Naive thymus-derived CD4-positive, alpha-beta T cell (primary cell): ENCODE measurements at regions not wholly inside any gene's neighbourhood (a gene's known extent, or its start where the extent isn't known, plus 50 kb on each side); places are given as distances from the start of the nearest gene placed in this dataset.

ENCODE experiments used
- ATAC-seq: fragments of 150-1000 bp; cut with Tn5 transposase; 2 replicates; pipeline ENCODE4 v1.10.0; 2021; ENCODE audit warnings: mild to moderate bottlenecking, moderate library complexity
- CTCF ChIA-PET: fragments of 350-600 bp; sonication (Branson Sonifier 250); formaldehyde crosslinking; loops from one replicate; lab custom pipeline; 2021; ENCODE audit warnings: antibody characterized with exemption; lab: Charles Lee
- POLR2A ChIA-PET: fragments of 350-600 bp; sonication (Branson Sonifier 250); formaldehyde crosslinking; loops from one replicate; lab custom pipeline; 2021; ENCODE audit warnings: antibody characterized with exemption, inconsistent platforms; lab: Charles Lee
- DNase-seq, 9 donors: peaks; one replicate each; pipeline versions ENCODE4 v3.0.0 to v3.0.0-alpha.2; 2020 to 2022; ENCODE audit warnings: mixed read lengths in 1 of 9
- H3K27ac ChIP-seq: one replicate; pipeline ENCODE4 v1.7.0; 2013; ENCODE audit warnings: mild to moderate bottlenecking, low read depth, low read length, moderate library complexity
- H3K27me3 ChIP-seq, 2 donors: one replicate each; pipeline ENCODE4 v1.7.0; 2013; ENCODE audit warnings: low read length in 2 of 2, mild to moderate bottlenecking in 2 of 2, moderate library complexity in 2 of 2; ENCODE audit not compliant: control insufficient read depth in 2 of 2, insufficient read depth in 2 of 2
- H3K36me3 ChIP-seq, 3 experiments: 1 replicate in 2 of 3; 2 replicates in 1 of 3; pipeline ENCODE4 v1.7.0; 2013; ENCODE audit warnings: low read length in 3 of 3, mild to moderate bottlenecking in 3 of 3, moderate library complexity in 1 of 3; ENCODE audit not compliant: insufficient read depth in 3 of 3, control insufficient read depth in 2 of 3
- H3K4me1 ChIP-seq, 2 donors: one replicate each; pipeline ENCODE4 v1.7.0; 2013; ENCODE audit warnings: low read length in 2 of 2, mild to moderate bottlenecking in 2 of 2, moderate library complexity in 1 of 2; ENCODE audit not compliant: control insufficient read depth in 2 of 2, insufficient read depth in 2 of 2
- H3K4me3 ChIP-seq: 2 replicates; pipeline ENCODE4 v1.7.0; 2013; ENCODE audit warnings: mild to moderate bottlenecking, low read length
- H3K9me3 ChIP-seq, 3 experiments: 1 replicate in 2 of 3; 2 replicates in 1 of 3; pipeline ENCODE4 v1.7.0; 2013; ENCODE audit warnings: low read length in 3 of 3; ENCODE audit not compliant: control insufficient read depth in 2 of 3
- H3K27ac Mint-ChIP-seq, 9 donors: one replicate each; pipeline ENCODE4 v1.8.0; 2020 to 2022; ENCODE audit warnings: mixed read lengths in 9 of 9, mild to moderate bottlenecking in 8 of 9, moderate library complexity in 5 of 9, inconsistent platforms in 2 of 9
- H3K27me3 Mint-ChIP-seq, 5 donors: one replicate each; pipeline ENCODE4 v1.8.0; 2021 to 2022; ENCODE audit warnings: mixed read lengths in 5 of 5, mild to moderate bottlenecking in 1 of 5
- H3K36me3 Mint-ChIP-seq, 5 donors: one replicate each; pipeline ENCODE4 v1.8.0; 2020 to 2022; ENCODE audit warnings: mixed read lengths in 5 of 5, mild to moderate bottlenecking in 3 of 5, inconsistent platforms in 1 of 5
- H3K4me1 Mint-ChIP-seq, 7 donors: one replicate each; pipeline ENCODE4 v1.8.0; 2020 to 2022; ENCODE audit warnings: mixed read lengths in 7 of 7, mild to moderate bottlenecking in 3 of 7, inconsistent platforms in 1 of 7
- H3K4me3 Mint-ChIP-seq, 10 donors: one replicate each; pipeline ENCODE4 v1.8.0; 2020 to 2022; ENCODE audit warnings: mild to moderate bottlenecking in 10 of 10, mixed read lengths in 10 of 10, moderate library complexity in 6 of 10, inconsistent platforms in 2 of 10
- H3K9me3 Mint-ChIP-seq, 11 donors: one replicate each; pipeline ENCODE4 v1.8.0; 2020 to 2022; ENCODE audit warnings: mixed read lengths in 11 of 11, mild to moderate bottlenecking in 4 of 11, inconsistent platforms in 1 of 11, moderate library complexity in 1 of 11
- intact Hi-C, 2 donors: fragments of 100-400 bp; cut with micrococcal nuclease; formaldehyde crosslinking; loops; one replicate each; pipeline ENCODE4 v1.15.1; 2023

DNA sequence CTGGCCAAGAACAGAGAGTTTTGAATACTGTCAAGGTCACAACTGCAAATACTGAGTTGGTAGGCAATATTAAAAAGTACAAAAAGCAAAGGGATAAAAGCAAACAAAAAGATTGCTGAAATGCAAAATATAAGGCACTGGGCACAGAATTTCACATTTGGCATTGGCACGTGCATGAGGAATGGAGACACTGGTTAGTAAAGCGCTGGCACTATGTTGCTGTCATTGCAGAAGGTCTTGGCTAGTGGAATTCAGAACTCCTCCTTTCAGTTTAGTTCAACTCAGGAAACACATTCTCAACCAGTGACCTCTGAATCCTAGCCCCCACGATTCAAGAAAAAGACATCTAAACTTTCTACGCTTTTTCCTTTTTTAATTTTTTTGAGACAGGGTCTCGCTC, 111.8 kb upstream of the PSMD7 start:
- DNase-seq (no peak), ATAC-seq (no peak)
- Histone ChIP-seq H3K9me3 (peaks cover 0 to 5% (median 0%) of the 10 kb centered on the region in 3 experiments), H3K27ac (no peak overlapping the region), H3K4me1 (no peaks in the 10 kb centered on the region), H3K36me3 (no peaks in the 10 kb centered on the region), H3K27me3 (no peaks in the 10 kb centered on the region), H3K4me3 (no peak overlapping the region)
- Mint-ChIP-seq H3K27me3 (peaks cover 0 to 39% (median 17%) of the 10 kb centered on the region in 5 donors), H3K27ac (no peak overlapping the region), H3K9me3 (peaks cover 0 to 32% (median 14%) of the 10 kb centered on the region in 11 donors), H3K4me3 (no peak overlapping the region), H3K36me3 (peaks cover 0 to 4% (median 0%) of the 10 kb centered on the region in 5 donors), H3K4me1 (no peaks in the 10 kb centered on the region)
- intact Hi-C loops: no loop called here
- POLR2A ChIA-PET: no interaction called here
- CTCF ChIA-PET: no interaction called here

- no peak overlapping the region for H3K27ac Mint-ChIP-seq
- H3K36me3 Mint-ChIP-seq: peaks cover 0 to 4% (median 0%) of the 10 kb centered on the region in 5 donors
- Histone ChIP-seq H3K9me3 (peaks cover 0 to 5% (median 0%) of the 10 kb centered on the region in 3 experiments), H3K4me1 (no peaks in the 10 kb centered on the region), H3K27me3 (no peaks in the 10 kb centered on the region), H3K4me3 (no peak overlapping the region), H3K36me3 (no peaks in the 10 kb centered on the region), H3K27ac (no peak overlapping the region)
- POLR2A ChIA-PET: no interaction called here
- H3K4me3 Mint-ChIP-seq: no peak overlapping the region
- intact Hi-C loops: no loop called here
- ATAC-seq (no peak), DNase-seq (no peak)
- H3K4me1 Mint-ChIP-seq: no peaks in the 10 kb centered on the region
- peaks cover 0 to 33% (median 17%) of the 10 kb centered on the region in 5 donors for H3K27me3 Mint-ChIP-seq
- CTCF ChIA-PET: no interaction called here
- H3K9me3 Mint-ChIP-seq: peaks cover 0 to 35% (median 14%) of the 10 kb centered on the region in 11 donors
Measured at GRCh38 chr16:74183601-74184360, 112.8 kb upstream of the PSMD7 start.

DNA sequence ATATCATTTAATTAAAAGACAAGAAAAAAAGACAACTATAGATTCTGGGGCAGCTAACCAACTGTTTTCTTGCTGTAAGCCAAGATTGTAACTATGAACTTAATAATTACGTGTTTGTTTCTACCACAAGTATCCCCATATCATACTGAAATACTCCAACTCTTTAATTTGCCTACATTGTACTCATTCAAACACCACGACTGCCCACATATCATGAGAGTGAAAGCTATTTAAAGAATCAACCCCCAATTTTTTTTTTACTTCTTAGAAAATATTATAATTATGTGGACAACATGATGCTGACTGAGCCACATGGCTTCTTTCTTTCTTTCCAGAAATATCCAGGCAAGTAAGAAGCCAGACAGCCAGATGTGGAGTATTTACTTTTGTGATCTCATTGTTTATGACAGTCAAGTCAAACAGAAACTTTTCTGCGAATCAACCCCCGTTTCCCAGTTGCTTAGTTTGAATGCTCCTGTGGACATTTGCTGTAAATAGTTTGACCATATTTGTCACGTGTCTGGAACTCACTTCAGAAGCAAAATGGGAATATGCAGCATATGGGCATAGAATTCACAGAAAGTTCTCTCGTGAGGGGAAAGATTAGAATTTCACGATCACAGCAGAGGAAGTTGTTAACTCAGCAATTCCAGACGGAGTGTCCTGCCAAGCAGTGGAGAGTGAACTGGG, 126.8 kb upstream of the PSMD7 start:
- Histone ChIP-seq H3K36me3 (no peaks in the 10 kb centered on the region), H3K9me3 (no peaks in the 10 kb centered on the region), H3K4me1 (no peaks in the 10 kb centered on the region), H3K4me3 (no peak overlapping the region), H3K27me3 (no peaks in the 10 kb centered on the region), H3K27ac (no peak overlapping the region)
- CTCF ChIA-PET: no interaction called here
- peaks cover 0 to 2% (median 0%) of the 10 kb centered on the region in 7 donors for H3K4me1 Mint-ChIP-seq
- intact Hi-C loops: no loop called here
- no peak overlapping the region for H3K27ac Mint-ChIP-seq
- H3K9me3 Mint-ChIP-seq: peaks cover 0 to 4% (median 1%) of the 10 kb centered on the region in 11 donors
- DNase-seq (no peak), ATAC-seq (no peak)
- H3K27me3 Mint-ChIP-seq: peaks cover 0 to 9% (median 4%) of the 10 kb centered on the region in 5 donors
- H3K4me3 Mint-ChIP-seq: no peak overlapping the region
- no peaks in the 10 kb centered on the region for H3K36me3 Mint-ChIP-seq
- POLR2A ChIA-PET: no interaction called here

- ATAC-seq: no peak
Measured at GRCh38 chr16:74169066-74169465, 127.5 kb upstream of the PSMD7 start.

GRCh38 chr16:74168445-74168844, 128.2 kb upstream of the PSMD7 start:
- CTCF ChIA-PET: no interaction called here
- no peaks in the 10 kb centered on the region for H3K4me1 ChIP-seq
- no peak overlapping the region for H3K4me3 Mint-ChIP-seq
- no peaks in the 10 kb centered on the region for H3K36me3 ChIP-seq
- peaks cover 0 to 13% (median 5%) of the 10 kb centered on the region in 11 donors for H3K9me3 Mint-ChIP-seq
- no peak overlapping the region for H3K27ac Mint-ChIP-seq
- peaks cover 0 to 9% (median 0%) of the 10 kb centered on the region in 5 donors for H3K27me3 Mint-ChIP-seq
- no peaks in the 10 kb centered on the region for H3K27me3 ChIP-seq
- DNase-seq (no peak), ATAC-seq (no peak)
- no peaks in the 10 kb centered on the region for H3K36me3 Mint-ChIP-seq
- no peak overlapping the region for H3K4me3 ChIP-seq
- no peaks in the 10 kb centered on the region for H3K9me3 ChIP-seq
- H3K4me1 Mint-ChIP-seq: peaks cover 0 to 2% (median 0%) of the 10 kb centered on the region in 7 donors
- POLR2A ChIA-PET: no interaction called here
- H3K27ac ChIP-seq: no peak overlapping the region
- intact Hi-C loops: no loop called here

More at GRCh38 chr16:74169066-74169465, 127.5 kb upstream of the PSMD7 start:
- H3K4me3 Mint-ChIP-seq: no peak overlapping the region
- H3K27me3 ChIP-seq: no peaks in the 10 kb centered on the region
- peaks cover 0 to 9% (median 3%) of the 10 kb centered on the region in 11 donors for H3K9me3 Mint-ChIP-seq
- H3K27ac Mint-ChIP-seq: no peak overlapping the region
- H3K4me3 ChIP-seq: no peak overlapping the region
- POLR2A ChIA-PET: no interaction called here
- no peak for DNase-seq
- H3K27ac ChIP-seq: no peak overlapping the region
- H3K36me3 Mint-ChIP-seq: no peaks in the 10 kb centered on the region
- H3K4me1 Mint-ChIP-seq: peaks cover 0 to 2% (median 0%) of the 10 kb centered on the region in 7 donors
- intact Hi-C loops: no loop called here
- peaks cover 0 to 9% (median 0%) of the 10 kb centered on the region in 5 donors for H3K27me3 Mint-ChIP-seq
- no peaks in the 10 kb centered on the region for H3K4me1 ChIP-seq
- H3K9me3 ChIP-seq: no peaks in the 10 kb centered on the region
- no peaks in the 10 kb centered on the region for H3K36me3 ChIP-seq
- CTCF ChIA-PET: no interaction called here

GRCh38 chr16:74166456-74166855, 130.2 kb upstream of the PSMD7 start:
- H3K9me3 ChIP-seq: no peaks in the 10 kb centered on the region
- ChIA-PET POLR2A (no interaction called here), CTCF (interaction anchor here (0.7 kb wide), 1 partner anchor 1067 kb away, joined by 5 read pairs; no protein-coding TSS in a partner anchor)
- Mint-ChIP-seq H3K4me1 (peaks cover 0 to 2% (median 0%) of the 10 kb centered on the region in 7 donors), H3K27ac (no peak overlapping the region), H3K4me3 (no peak overlapping the region), H3K27me3 (peaks cover 0 to 9% (median 6%) of the 10 kb centered on the region in 5 donors), H3K36me3 (no peaks in the 10 kb centered on the region), H3K9me3 (peaks cover 0 to 30% (median 6%) of the 10 kb centered on the region in 11 donors)
- ATAC-seq: no peak
- H3K4me3 ChIP-seq: no peak overlapping the region
- no peaks in the 10 kb centered on the region for H3K4me1 ChIP-seq
- H3K36me3 ChIP-seq: no peaks in the 10 kb centered on the region
- no peaks in the 10 kb centered on the region for H3K27me3 ChIP-seq
- no peak overlapping the region for H3K27ac ChIP-seq
- DNase-seq: no peak
- intact Hi-C loops: no loop called here
